HT1080 (cell line): ENCODE measurements at regions not wholly inside any gene's neighbourhood (a gene's known extent, or its start where the extent isn't known, plus 50 kb on each side); places are given as distances from the start of the nearest gene placed in this dataset.
A peak's percentile ranks its signal among the peaks of the same experiment; 100 is the strongest.
"Not testable (repeated sequence)": the region's sequence is repeated elsewhere in the genome, so short reads cannot be mapped to it uniquely, and the experiment has no call there.

Experiments
- DNase-seq: peaks from one replicate; pipeline ENCODE4 v3.0.0-alpha.2; 2015; ENCODE audit warnings: low read depth

GRCh38 chrX:114272096-114272686 is 311.7 kb upstream of the HTR2C start:
- no peak for DNase-seq

- DNase-seq = not testable (repeated sequence)
Measured at GRCh38 chrX:114270371-114270770, 313.5 kb upstream of the HTR2C start.

- no peak for DNase-seq
Measured at GRCh38 chrX:114268643-114269042, 315.2 kb upstream of the HTR2C start.

GRCh38 chrX:114267142-114267541 is 316.7 kb upstream of the HTR2C start:
- no peak for DNase-seq

- DNase-seq = no peak
Measured at GRCh38 chrX:114252186-114252585, 331.7 kb upstream of the HTR2C start.

- no peak for DNase-seq
Measured at GRCh38 chrX:114251575-114251974, 332.3 kb upstream of the HTR2C start.

- DNase-seq = no peak
Measured at GRCh38 chrX:114221445-114221844, 362.4 kb upstream of the HTR2C start.

- no peak for DNase-seq
Measured at GRCh38 chrX:114210879-114211278, 373.0 kb upstream of the HTR2C start.

- no peak for DNase-seq
Measured at GRCh38 chrX:114201622-114202021, 382.3 kb upstream of the HTR2C start.

GRCh38 chrX:114181195-114181594 is 402.7 kb upstream of the HTR2C start:
- no peak for DNase-seq

GRCh38 chrX:114178126-114178525 is 405.8 kb upstream of the HTR2C start:
- no peak for DNase-seq

- not testable (repeated sequence) for DNase-seq
Measured at GRCh38 chrX:114167276-114167675, 416.6 kb upstream of the HTR2C start.

- no peak for DNase-seq
Measured at GRCh38 chrX:114166601-114167000, 417.3 kb upstream of the HTR2C start.

GRCh38 chrX:114165537-114165936 is 418.3 kb upstream of the HTR2C start:
- no peak for DNase-seq

- DNase-seq = no peak
Measured at GRCh38 chrX:114162068-114162735, 421.7 kb upstream of the HTR2C start.

- DNase-seq = no peak
Measured at GRCh38 chrX:114152801-114153200, 431.1 kb upstream of the HTR2C start.

GRCh38 chrX:114152130-114152529 is 431.8 kb upstream of the HTR2C start:
- peak; percentile 81 for DNase-seq

GRCh38 chrX:114134465-114134864 is 449.4 kb upstream of the HTR2C start:
- DNase-seq = peak; percentile 67

GRCh38 chrX:114127411-114128025 is 456.4 kb upstream of the HTR2C start:
- DNase-seq = no peak

- DNase-seq = no peak
Measured at GRCh38 chrX:114127005-114127404, 456.9 kb upstream of the HTR2C start.

- peak; percentile 35 for DNase-seq
Measured at GRCh38 chrX:114101081-114101480, 482.8 kb upstream of the HTR2C start.

GRCh38 chrX:114097866-114098265 is 486.0 kb upstream of the HTR2C start:
- DNase-seq = no peak

- no peak for DNase-seq
Measured at GRCh38 chrX:114097427-114097826, 486.5 kb upstream of the HTR2C start.
